Epithelial cell of proximal tubule (primary cell): ENCODE measurements at regions not wholly inside any gene's neighbourhood (a gene's known extent, or its start where the extent isn't known, plus 50 kb on each side); places are given as distances from the start of the nearest gene placed in this dataset.

Experiments used
- DNase-seq: peaks from one replicate; pipeline ENCODE4 v3.0.0-alpha.2; 2011; ENCODE audit warnings: low read depth
- H3K4me3 ChIP-seq: 2 replicates; pipeline ENCODE4 v1.5.1; 2011; ENCODE audit warnings: low read depth, mild to moderate bottlenecking, low read length
- TF ChIP-seq, protein P1 (sequence below): conservative IDR thresholded peaks from 2 replicates; pipeline ENCODE4 v1.5.1; 2012; ENCODE audit warnings: low read depth, mild to moderate bottlenecking, low read length

DNA sequence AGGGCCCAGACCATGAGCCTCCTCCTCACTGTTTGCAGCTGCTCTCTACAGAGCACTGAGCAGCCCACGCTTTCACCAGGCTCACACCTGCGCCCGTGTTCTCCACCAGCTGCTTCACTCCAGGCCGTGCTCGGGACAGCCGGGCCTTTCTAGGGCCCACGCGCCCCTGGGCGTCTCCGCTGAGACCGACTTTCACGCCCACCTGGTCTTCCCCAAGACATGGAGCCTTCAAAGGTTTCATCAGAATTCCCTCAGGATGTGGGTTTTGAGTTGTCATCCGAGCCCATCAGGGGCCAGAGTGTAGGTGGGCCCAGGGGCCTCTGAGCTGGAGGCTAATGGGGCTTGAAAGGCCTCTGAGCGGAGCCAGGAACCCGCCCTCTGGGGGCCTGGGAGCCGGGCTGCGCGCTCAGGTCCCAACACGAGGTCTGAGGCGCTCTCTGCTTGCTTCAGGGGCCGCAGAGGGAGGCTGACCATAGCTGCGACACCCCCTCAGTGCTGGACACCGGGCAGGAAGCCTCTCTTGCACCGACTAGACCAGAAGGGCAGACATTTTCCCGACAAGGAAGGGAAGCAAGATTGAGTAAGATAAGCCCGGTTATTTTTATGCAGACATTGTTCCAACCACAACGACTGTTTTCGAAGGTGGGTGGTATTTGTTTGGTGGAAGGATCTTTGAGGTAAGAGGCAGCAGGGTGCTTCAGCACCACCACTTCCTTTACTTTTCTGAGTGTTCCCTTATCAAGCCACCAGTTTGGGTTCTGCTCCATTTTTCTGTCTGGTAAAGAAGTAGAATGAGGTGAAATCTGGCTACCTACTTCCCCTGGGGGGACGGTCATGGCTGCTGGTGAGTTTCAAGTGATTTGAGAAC, 125.0 kb upstream of the FUT8 start:
- no peak overlapping the region for H3K4me3 ChIP-seq
- TF ChIP-seq, protein P1, sequence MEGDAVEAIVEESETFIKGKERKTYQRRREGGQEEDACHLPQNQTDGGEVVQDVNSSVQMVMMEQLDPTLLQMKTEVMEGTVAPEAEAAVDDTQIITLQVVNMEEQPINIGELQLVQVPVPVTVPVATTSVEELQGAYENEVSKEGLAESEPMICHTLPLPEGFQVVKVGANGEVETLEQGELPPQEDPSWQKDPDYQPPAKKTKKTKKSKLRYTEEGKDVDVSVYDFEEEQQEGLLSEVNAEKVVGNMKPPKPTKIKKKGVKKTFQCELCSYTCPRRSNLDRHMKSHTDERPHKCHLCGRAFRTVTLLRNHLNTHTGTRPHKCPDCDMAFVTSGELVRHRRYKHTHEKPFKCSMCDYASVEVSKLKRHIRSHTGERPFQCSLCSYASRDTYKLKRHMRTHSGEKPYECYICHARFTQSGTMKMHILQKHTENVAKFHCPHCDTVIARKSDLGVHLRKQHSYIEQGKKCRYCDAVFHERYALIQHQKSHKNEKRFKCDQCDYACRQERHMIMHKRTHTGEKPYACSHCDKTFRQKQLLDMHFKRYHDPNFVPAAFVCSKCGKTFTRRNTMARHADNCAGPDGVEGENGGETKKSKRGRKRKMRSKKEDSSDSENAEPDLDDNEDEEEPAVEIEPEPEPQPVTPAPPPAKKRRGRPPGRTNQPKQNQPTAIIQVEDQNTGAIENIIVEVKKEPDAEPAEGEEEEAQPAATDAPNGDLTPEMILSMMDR = no peak
- DNase-seq = no peak

DNA sequence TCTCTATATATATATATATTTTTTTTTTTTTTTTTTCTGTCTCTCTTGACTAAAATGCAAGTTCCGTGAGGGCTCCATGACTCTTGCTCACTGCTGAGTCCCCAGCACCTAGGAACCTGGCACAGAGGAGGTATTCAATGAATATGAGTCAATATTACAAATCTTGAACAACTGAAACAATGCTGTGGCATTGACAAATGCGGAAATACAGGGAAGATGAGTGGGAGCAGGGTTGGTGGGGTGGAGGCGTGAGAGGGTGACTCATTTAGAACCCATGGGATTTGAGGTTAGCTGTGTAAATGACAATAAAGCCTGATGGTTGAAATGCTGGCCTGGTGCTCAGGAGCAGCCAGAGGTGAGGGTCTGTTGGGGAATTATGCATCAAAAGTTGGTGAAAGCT, 121.7 kb upstream of the FUT8 start:
- TF ChIP-seq, protein P1 = no peak
- DNase-seq = peak; percentile 59
- no peak overlapping the region for H3K4me3 ChIP-seq

DNA sequence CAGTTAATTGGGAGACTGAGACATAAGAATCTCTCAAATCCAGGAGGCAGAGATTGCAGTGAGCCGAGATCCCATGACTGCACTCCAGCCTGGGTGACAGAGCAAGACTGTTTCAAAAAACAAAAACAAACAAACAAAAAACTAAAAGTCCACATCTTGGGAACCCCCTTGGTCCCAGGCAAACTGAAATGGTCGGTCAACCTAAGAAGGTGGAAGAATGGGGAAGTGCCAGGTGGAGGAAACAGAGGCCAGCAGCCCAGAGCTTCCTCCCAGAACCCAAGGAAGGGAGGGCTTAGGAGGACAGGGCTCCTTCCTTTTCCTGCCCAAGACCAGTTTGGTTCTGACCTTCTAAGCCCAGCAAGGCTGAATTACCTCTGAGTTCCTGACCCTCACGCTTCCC, 121.0 kb upstream of the FUT8 start:
- no peak overlapping the region for H3K4me3 ChIP-seq
- TF ChIP-seq, protein P1 = no peak

DNA sequence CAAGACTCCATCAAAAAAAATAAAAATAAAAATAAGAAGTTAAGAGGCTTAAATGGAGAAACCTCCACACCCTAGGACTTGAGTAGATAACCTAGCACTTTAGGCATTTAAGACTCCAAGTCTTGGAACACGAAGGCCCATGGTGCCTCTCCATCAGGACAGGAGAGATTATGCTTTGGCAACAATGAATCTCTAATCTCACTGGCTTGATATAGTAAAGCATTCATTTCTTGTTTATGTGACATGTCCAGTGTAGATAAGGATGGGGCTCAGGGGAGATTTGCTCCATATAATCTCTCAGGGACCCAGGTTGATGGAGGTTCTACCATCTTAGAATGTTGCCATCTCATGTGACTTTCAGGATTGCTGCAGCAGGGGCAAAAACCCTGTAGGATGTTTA, 117.7 kb upstream of the FUT8 start:
- no peak overlapping the region for H3K4me3 ChIP-seq
- TF ChIP-seq, protein P1 = no peak
- no peak for DNase-seq

More for the DNA sequence above, 121.0 kb upstream of the FUT8 start:
- no peak for DNase-seq

DNA sequence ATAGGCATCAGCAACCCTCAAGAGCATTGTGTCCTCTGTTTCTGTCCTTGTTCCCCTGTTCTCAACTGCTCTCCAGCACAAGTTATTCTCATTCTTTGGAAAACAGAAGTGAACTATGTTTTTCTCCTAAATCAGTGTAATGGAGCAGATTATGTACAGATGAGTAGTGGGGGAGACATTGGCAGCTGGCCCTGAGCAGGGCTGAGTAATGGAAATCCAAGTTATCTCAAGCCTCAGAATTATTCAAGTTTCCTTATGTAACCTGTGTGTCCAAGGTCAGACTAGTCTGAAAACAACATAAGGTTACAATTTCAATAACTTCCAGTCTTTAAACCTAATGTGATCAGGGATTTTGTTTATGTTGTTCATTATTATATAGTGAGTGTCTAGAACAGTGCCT, 116.1 kb upstream of the FUT8 start:
- TF ChIP-seq, protein P1 = no peak
- no peak for DNase-seq
- H3K4me3 ChIP-seq = no peak overlapping the region

DNA sequence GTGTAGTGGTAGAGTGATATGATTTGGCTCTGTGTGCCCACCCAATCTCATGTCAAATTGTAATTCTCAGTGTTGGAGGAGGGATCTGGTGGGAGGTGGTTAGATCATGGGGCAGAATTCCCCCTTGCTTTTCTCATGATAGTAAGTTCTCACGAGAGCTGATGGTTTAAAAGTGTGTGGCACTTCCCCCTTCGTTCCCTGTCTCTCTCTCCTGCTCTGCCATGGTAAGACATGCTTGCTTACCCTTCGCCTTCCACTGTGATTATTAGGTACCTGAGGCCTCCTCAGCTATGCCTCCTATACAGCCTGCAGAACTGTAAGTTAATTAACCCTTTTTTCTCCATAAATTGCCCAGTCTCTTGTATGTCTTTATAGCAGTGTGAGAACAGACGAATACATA, 115.7 kb upstream of the FUT8 start:
- H3K4me3 ChIP-seq = no peak overlapping the region
- TF ChIP-seq, protein P1 = no peak
- no peak for DNase-seq

DNA sequence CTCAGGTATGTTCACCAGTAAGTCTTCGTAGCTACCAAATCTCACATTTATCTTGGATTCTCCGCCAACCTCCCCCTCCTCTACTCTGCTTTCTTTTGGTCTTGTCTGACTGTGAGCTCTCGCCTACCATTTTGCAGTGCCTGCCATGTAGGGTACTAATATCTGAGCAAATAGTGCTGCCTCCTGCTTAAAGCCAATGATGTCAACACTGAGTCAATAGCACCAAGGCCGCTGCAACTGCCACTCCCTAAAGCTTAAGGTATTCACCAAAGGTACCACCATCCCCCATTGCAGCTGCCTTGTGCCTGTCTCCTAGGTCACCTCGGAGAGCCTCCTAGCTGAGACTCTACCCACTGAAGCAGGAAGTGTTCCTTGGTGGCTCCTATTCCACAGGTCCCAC, 114.8 kb upstream of the FUT8 start:
- no peak overlapping the region for H3K4me3 ChIP-seq
- DNase-seq = no peak
- TF ChIP-seq, protein P1 = no peak
